DND-41 (cell line): ENCODE measurements at regions not wholly inside any gene's neighbourhood (a gene's known extent, or its start where the extent isn't known, plus 50 kb on each side); places are given as distances from the start of the nearest gene placed in this dataset.

Experiments used
- EZH2 ChIP-seq: IDR thresholded peaks from 3 replicates; pipeline ENCODE4 v1.6.1; 2012; ENCODE audit warnings: borderline replicate concordance, low read depth, mild to moderate bottlenecking, moderate library complexity, low read length, inconsistent platforms; ENCODE audit not compliant: severe bottlenecking
- TF ChIP-seq, protein P1 (sequence below): IDR thresholded peaks from 2 replicates; pipeline ENCODE4 v1.5.1; 2012; ENCODE audit warnings: borderline replicate concordance, low read length, moderate library complexity, mild to moderate bottlenecking; ENCODE audit not compliant: poor library complexity, severe bottlenecking; ENCODE audit errors: extremely low read depth

DNA sequence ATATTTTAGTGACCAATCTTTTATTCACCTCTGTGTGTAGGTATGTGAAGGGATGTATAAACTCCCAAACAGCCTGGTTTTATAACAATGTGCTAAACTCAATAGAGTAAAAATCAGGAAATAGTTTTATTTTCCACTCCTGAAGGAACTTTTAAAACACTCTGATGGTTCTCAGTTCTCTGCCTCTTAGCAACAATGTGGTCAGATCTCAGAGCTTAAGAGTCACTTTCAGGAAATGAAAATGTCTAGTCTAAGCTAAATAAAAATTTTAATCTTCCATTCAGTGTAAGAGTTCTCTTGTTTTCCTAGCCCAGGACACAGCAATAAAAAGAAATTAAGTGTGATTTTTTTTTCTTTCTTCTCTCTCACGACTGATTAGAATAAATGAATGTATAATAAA, 718.0 kb downstream of the C12orf50 start:
- TF ChIP-seq, protein P1, sequence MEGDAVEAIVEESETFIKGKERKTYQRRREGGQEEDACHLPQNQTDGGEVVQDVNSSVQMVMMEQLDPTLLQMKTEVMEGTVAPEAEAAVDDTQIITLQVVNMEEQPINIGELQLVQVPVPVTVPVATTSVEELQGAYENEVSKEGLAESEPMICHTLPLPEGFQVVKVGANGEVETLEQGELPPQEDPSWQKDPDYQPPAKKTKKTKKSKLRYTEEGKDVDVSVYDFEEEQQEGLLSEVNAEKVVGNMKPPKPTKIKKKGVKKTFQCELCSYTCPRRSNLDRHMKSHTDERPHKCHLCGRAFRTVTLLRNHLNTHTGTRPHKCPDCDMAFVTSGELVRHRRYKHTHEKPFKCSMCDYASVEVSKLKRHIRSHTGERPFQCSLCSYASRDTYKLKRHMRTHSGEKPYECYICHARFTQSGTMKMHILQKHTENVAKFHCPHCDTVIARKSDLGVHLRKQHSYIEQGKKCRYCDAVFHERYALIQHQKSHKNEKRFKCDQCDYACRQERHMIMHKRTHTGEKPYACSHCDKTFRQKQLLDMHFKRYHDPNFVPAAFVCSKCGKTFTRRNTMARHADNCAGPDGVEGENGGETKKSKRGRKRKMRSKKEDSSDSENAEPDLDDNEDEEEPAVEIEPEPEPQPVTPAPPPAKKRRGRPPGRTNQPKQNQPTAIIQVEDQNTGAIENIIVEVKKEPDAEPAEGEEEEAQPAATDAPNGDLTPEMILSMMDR: no peak
- TF ChIP-seq EZH2: no peak
